ENCODE measurements at regions not wholly inside any gene's neighbourhood (a gene's known extent, or its start where the extent isn't known, plus 50 kb on each side); places are given as distances from the start of the nearest gene placed in this dataset.

DNA sequence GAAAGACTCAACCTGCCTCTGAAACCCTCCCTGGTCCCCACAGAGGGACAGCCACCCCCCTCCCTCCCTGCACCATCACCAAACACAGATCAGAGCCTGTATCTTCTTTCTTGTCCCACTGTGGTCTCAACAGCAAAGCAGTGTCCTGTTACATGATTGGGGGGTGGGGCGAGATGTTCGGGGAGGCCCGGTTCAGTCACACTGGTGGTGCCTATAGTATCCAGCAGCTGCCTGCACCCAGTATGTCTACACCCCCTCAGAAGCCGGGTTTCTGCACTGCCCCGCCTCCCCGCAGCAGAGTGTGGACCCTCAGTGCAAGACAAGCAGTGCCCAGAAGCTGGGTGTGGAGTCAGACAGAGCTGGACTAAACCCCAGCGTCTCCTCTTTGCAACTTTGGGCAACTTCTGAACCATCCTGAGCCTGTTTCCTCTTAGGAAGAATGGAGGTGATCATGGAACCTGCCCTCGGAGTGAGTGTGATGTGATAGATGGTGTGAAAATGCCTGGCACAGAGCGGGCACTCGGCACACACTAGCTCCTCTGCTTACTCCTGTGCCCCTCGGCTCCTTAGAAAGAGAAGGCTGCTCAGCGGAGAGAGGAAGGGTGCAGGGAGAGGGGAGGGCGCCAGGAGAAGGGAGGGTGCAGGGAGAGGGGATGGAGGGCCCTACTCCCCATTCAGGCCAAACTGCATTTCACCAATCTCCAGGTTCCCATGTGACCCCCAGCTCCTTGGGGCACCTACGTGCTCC is 84.0 kb upstream of the TNRC6C start:
- TF ChIP-seq, protein P1, sequence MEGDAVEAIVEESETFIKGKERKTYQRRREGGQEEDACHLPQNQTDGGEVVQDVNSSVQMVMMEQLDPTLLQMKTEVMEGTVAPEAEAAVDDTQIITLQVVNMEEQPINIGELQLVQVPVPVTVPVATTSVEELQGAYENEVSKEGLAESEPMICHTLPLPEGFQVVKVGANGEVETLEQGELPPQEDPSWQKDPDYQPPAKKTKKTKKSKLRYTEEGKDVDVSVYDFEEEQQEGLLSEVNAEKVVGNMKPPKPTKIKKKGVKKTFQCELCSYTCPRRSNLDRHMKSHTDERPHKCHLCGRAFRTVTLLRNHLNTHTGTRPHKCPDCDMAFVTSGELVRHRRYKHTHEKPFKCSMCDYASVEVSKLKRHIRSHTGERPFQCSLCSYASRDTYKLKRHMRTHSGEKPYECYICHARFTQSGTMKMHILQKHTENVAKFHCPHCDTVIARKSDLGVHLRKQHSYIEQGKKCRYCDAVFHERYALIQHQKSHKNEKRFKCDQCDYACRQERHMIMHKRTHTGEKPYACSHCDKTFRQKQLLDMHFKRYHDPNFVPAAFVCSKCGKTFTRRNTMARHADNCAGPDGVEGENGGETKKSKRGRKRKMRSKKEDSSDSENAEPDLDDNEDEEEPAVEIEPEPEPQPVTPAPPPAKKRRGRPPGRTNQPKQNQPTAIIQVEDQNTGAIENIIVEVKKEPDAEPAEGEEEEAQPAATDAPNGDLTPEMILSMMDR (IDR thresholded peaks at IDR 0.05; ENCODE audit: low read depth, low read length, poor library complexity, severe bottlenecking): no peak
- TF ChIP-seq EZH2phosphoT487 (IDR thresholded peaks at IDR 0.05; ENCODE audit: borderline replicate concordance, low read length): no peak
